SK-N-SH treated with all-trans-retinoic acid at 6 μM for 48 hours (cell line): ENCODE measurements at regions not wholly inside any gene's neighbourhood (a gene's known extent, or its start where the extent isn't known, plus 50 kb on each side); places are given as distances from the start of the nearest gene placed in this dataset.

ENCODE experiments used
- CREB5 ChIP-seq: fragments of 250-450 bp; sonication (Bioruptor Pico); IDR thresholded peaks from 2 replicates; pipeline ENCODE4 v1.5.1; 2020; ENCODE audit warnings: low read depth, mild to moderate bottlenecking, moderate library complexity
- CSDC2 ChIP-seq: fragments of 250-450 bp; sonication (Bioruptor Pico); IDR thresholded peaks from 2 replicates; pipeline ENCODE4 v1.5.0; 2020; ENCODE audit warnings: mild to moderate bottlenecking, moderate library complexity
- ESRRG ChIP-seq: fragments of 250-450 bp; sonication (Bioruptor Pico); IDR thresholded peaks from 2 replicates; pipeline ENCODE4 v1.6.1; 2021; ENCODE audit warnings: mild to moderate bottlenecking
- GLIS3 ChIP-seq: fragments of 250-450 bp; sonication (Bioruptor Pico); IDR thresholded peaks from 2 replicates; pipeline ENCODE4 v1.5.0; 2020; ENCODE audit warnings: mild to moderate bottlenecking, moderate library complexity
- PATZ1 ChIP-seq: fragments of 250-450 bp; sonication (Bioruptor Pico); IDR thresholded peaks from 2 replicates; pipeline ENCODE4 v1.8.0; 2020; ENCODE audit warnings: mild to moderate bottlenecking, moderate library complexity, borderline replicate concordance
- PPARA ChIP-seq: fragments of 250-450 bp; sonication (Bioruptor Pico); IDR thresholded peaks from 2 replicates; pipeline ENCODE4 v1.5.0; 2020; ENCODE audit warnings: mild to moderate bottlenecking, borderline replicate concordance
- RARB ChIP-seq: fragments of 250-450 bp; sonication (Bioruptor Pico); IDR thresholded peaks from 2 replicates; pipeline ENCODE4 v1.8.0; 2021; ENCODE audit warnings: mild to moderate bottlenecking, moderate library complexity
- SNAI2 ChIP-seq: fragments of 250-450 bp; sonication (Bioruptor Pico); IDR thresholded peaks from 2 replicates; pipeline ENCODE4 v1.5.0; 2020; ENCODE audit warnings: mild to moderate bottlenecking, moderate library complexity
- ZC3H10 ChIP-seq: fragments of 250-450 bp; sonication (Bioruptor Pico); IDR thresholded peaks from 2 replicates; pipeline ENCODE4 v1.5.1; 2021; ENCODE audit warnings: mild to moderate bottlenecking, moderate library complexity
- ZFP3 ChIP-seq: fragments of 250-450 bp; sonication (Bioruptor Pico); IDR thresholded peaks from 2 replicates; pipeline ENCODE4 v1.5.0; 2020; ENCODE audit warnings: mild to moderate bottlenecking, moderate library complexity
- ZFP30 ChIP-seq: fragments of 450-650 bp; formaldehyde crosslinking; IDR thresholded peaks from 2 replicates; pipeline ENCODE4 v1.5.0; 2022; ENCODE audit warnings: mild to moderate bottlenecking, moderate library complexity
- ZNF70 ChIP-seq: fragments of 450-650 bp; formaldehyde crosslinking; IDR thresholded peaks from 2 replicates; pipeline ENCODE4 v1.5.0; 2020; ENCODE audit warnings: mild to moderate bottlenecking, moderate library complexity
- ZNF8 ChIP-seq: fragments of 450-650 bp; formaldehyde crosslinking; IDR thresholded peaks from 2 replicates; pipeline ENCODE4 v1.5.0; 2020; ENCODE audit warnings: mild to moderate bottlenecking, moderate library complexity

- no peak for TF ChIP-seq PATZ1 (CRISPR knock-in tag)
- TF ChIP-seq GLIS3 (CRISPR knock-in tag): no peak
- no peak for TF ChIP-seq ZFP30 (CRISPR knock-in tag)
- no peak for TF ChIP-seq CREB5 (CRISPR knock-in tag)
- no peak for TF ChIP-seq RARB (CRISPR knock-in tag)
- no peak for TF ChIP-seq SNAI2
- TF ChIP-seq PPARA: no peak
- TF ChIP-seq ZC3H10: no peak
- no peak for TF ChIP-seq ZFP3 (CRISPR knock-in tag)
- no peak for TF ChIP-seq ZNF8 (CRISPR knock-in tag)
- no peak for TF ChIP-seq ESRRG (CRISPR knock-in tag)
- no peak for TF ChIP-seq ZNF70 (CRISPR knock-in tag)
- TF ChIP-seq CSDC2 (CRISPR knock-in tag): no peak
Measured at GRCh38 chr1:65674522-65674921, 118.2 kb upstream of the PDE4B start.
